SK-N-SH treated with all-trans-retinoic acid at 6 μM for 48 hours (cell line): ENCODE measurements at regions not wholly inside any gene's neighbourhood (a gene's known extent, or its start where the extent isn't known, plus 50 kb on each side); places are given as distances from the start of the nearest gene placed in this dataset.

Experiments
- ATAC-seq: fragments of 200-7000 bp; cut with Tn5 transposase; 3 replicates; pipeline ENCODE4 v1.9.1; 2020; ENCODE audit warnings: mild to moderate bottlenecking, moderate library complexity
- ARNTL ChIP-seq: fragments of 450-650 bp; formaldehyde crosslinking; IDR thresholded peaks from 2 replicates; pipeline ENCODE4 v1.5.0; 2020; ENCODE audit warnings: low read depth, mild to moderate bottlenecking, moderate library complexity, borderline replicate concordance
- BACH2 ChIP-seq: fragments of 250-450 bp; sonication (Bioruptor Pico); IDR thresholded peaks from 2 replicates; pipeline ENCODE4 v1.9.0; 2021; ENCODE audit warnings: mild to moderate bottlenecking, borderline replicate concordance
- CSDC2 ChIP-seq: fragments of 250-450 bp; sonication (Bioruptor Pico); IDR thresholded peaks from 2 replicates; pipeline ENCODE4 v1.5.0; 2020; ENCODE audit warnings: mild to moderate bottlenecking, moderate library complexity
- ESRRG ChIP-seq: fragments of 250-450 bp; sonication (Bioruptor Pico); IDR thresholded peaks from 2 replicates; pipeline ENCODE4 v1.6.1; 2021; ENCODE audit warnings: mild to moderate bottlenecking
- GLIS3 ChIP-seq: fragments of 250-450 bp; sonication (Bioruptor Pico); IDR thresholded peaks from 2 replicates; pipeline ENCODE4 v1.5.0; 2020; ENCODE audit warnings: mild to moderate bottlenecking, moderate library complexity
- ISL1 ChIP-seq: fragments of 250-450 bp; sonication (Bioruptor Pico); IDR thresholded peaks from 2 replicates; pipeline ENCODE4 v2.1.2; 2022; ENCODE audit warnings: mild to moderate bottlenecking, moderate library complexity
- OSR1 ChIP-seq: fragments of 250-450 bp; sonication (Bioruptor Pico); IDR thresholded peaks from 2 replicates; pipeline ENCODE4 v1.8.0; 2022; ENCODE audit warnings: moderate library complexity, mild to moderate bottlenecking, inconsistent platforms
- POU6F1 ChIP-seq: fragments of 250-450 bp; sonication (Bioruptor Pico); IDR thresholded peaks from 2 replicates; pipeline ENCODE4 v1.8.0; 2021; ENCODE audit warnings: low read depth, mild to moderate bottlenecking, moderate library complexity, borderline replicate concordance
- PPARA ChIP-seq: fragments of 250-450 bp; sonication (Bioruptor Pico); IDR thresholded peaks from 2 replicates; pipeline ENCODE4 v1.5.0; 2020; ENCODE audit warnings: mild to moderate bottlenecking, borderline replicate concordance
- SNAI2 ChIP-seq: fragments of 250-450 bp; sonication (Bioruptor Pico); IDR thresholded peaks from 2 replicates; pipeline ENCODE4 v1.5.0; 2020; ENCODE audit warnings: mild to moderate bottlenecking, moderate library complexity
- TOX ChIP-seq: fragments of 250-450 bp; sonication (Bioruptor Pico); IDR thresholded peaks from 2 replicates; pipeline ENCODE4 v1.8.0; 2021; ENCODE audit warnings: mild to moderate bottlenecking, moderate library complexity, borderline replicate concordance
- TSHZ2 ChIP-seq: fragments of 250-450 bp; sonication (Bioruptor Pico); IDR thresholded peaks from 2 replicates; pipeline ENCODE4 v1.5.0; 2020; ENCODE audit warnings: mild to moderate bottlenecking, moderate library complexity
- ZC3H10 ChIP-seq: fragments of 250-450 bp; sonication (Bioruptor Pico); IDR thresholded peaks from 2 replicates; pipeline ENCODE4 v1.5.1; 2021; ENCODE audit warnings: mild to moderate bottlenecking, moderate library complexity
- ZFP30 ChIP-seq: fragments of 450-650 bp; formaldehyde crosslinking; IDR thresholded peaks from 2 replicates; pipeline ENCODE4 v1.5.0; 2022; ENCODE audit warnings: mild to moderate bottlenecking, moderate library complexity
- ZNF70 ChIP-seq: fragments of 450-650 bp; formaldehyde crosslinking; IDR thresholded peaks from 2 replicates; pipeline ENCODE4 v1.5.0; 2020; ENCODE audit warnings: mild to moderate bottlenecking, moderate library complexity
- ZNF8 ChIP-seq: fragments of 450-650 bp; formaldehyde crosslinking; IDR thresholded peaks from 2 replicates; pipeline ENCODE4 v1.5.0; 2020; ENCODE audit warnings: mild to moderate bottlenecking, moderate library complexity
- TF ChIP-seq, protein P1 (sequence below): fragments of 250-450 bp; sonication (Bioruptor Pico); IDR thresholded peaks from 2 replicates; pipeline ENCODE4 v1.5.1; 2020; ENCODE audit warnings: low read depth, mild to moderate bottlenecking, moderate library complexity
- TF ChIP-seq, protein P2 (sequence below): fragments of 250-450 bp; sonication (Bioruptor Pico); IDR thresholded peaks from 2 replicates; pipeline ENCODE4 v1.5.1; 2021; ENCODE audit warnings: mild to moderate bottlenecking, moderate library complexity

DNA sequence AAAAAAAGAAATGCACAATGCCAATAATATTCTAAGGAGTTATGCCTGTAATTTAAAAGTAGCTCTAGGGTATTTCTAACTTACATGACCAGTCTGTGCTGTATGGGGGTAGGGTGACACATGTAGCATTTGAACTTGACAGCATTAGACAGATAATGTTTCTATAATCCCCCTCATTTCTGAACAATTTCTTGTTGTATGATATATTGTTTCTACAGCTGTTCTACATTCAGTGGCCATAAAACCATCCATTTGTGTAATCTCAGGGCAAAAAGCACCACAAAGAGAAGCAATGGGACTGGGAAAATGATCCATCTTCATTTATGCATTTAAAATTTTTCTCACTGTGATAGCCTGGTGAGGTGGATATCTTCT, 767.8 kb downstream of the TFAP2A start:
- ATAC-seq: no peak
- TF ChIP-seq GLIS3: no peak
- TF ChIP-seq, protein P1, sequence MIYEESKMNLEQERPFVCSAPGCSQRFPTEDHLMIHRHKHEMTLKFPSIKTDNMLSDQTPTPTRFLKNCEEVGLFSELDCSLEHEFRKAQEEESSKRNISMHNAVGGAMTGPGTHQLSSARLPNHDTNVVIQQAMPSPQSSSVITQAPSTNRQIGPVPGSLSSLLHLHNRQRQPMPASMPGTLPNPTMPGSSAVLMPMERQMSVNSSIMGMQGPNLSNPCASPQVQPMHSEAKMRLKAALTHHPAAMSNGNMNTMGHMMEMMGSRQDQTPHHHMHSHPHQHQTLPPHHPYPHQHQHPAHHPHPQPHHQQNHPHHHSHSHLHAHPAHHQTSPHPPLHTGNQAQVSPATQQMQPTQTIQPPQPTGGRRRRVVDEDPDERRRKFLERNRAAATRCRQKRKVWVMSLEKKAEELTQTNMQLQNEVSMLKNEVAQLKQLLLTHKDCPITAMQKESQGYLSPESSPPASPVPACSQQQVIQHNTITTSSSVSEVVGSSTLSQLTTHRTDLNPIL (CRISPR knock-in tag): no peak
- TF ChIP-seq ESRRG (CRISPR knock-in tag): no peak
- no peak for TF ChIP-seq SNAI2 (CRISPR knock-in tag)
- TF ChIP-seq ZNF8 (CRISPR knock-in tag): no peak
- TF ChIP-seq ZFP30 (CRISPR knock-in tag): no peak
- TF ChIP-seq OSR1 (CRISPR knock-in tag): no peak
- TF ChIP-seq TSHZ2: no peak
- TF ChIP-seq, protein P2, sequence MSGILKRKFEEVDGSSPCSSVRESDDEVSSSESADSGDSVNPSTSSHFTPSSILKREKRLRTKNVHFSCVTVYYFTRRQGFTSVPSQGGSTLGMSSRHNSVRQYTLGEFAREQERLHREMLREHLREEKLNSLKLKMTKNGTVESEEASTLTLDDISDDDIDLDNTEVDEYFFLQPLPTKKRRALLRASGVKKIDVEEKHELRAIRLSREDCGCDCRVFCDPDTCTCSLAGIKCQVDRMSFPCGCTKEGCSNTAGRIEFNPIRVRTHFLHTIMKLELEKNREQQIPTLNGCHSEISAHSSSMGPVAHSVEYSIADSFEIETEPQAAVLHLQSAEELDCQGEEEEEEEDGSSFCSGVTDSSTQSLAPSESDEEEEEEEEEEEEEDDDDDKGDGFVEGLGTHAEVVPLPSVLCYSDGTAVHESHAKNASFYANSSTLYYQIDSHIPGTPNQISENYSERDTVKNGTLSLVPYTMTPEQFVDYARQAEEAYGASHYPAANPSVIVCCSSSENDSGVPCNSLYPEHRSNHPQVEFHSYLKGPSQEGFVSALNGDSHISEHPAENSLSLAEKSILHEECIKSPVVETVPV (CRISPR knock-in tag): no peak
- no peak for TF ChIP-seq ZNF70 (CRISPR knock-in tag)
- TF ChIP-seq BACH2: no peak

- TF ChIP-seq ZNF70 (CRISPR knock-in tag) (no peak), OSR1 (CRISPR knock-in tag) (no peak), ARNTL (no peak), PPARA (CRISPR knock-in tag) (no peak), ISL1 (no peak), ZC3H10 (CRISPR knock-in tag) (no peak), CSDC2 (CRISPR knock-in tag) (no peak)
- no peak for ATAC-seq
Measured at GRCh38 chr6:9646342-9647070, 768.4 kb downstream of the TFAP2A start.

DNA sequence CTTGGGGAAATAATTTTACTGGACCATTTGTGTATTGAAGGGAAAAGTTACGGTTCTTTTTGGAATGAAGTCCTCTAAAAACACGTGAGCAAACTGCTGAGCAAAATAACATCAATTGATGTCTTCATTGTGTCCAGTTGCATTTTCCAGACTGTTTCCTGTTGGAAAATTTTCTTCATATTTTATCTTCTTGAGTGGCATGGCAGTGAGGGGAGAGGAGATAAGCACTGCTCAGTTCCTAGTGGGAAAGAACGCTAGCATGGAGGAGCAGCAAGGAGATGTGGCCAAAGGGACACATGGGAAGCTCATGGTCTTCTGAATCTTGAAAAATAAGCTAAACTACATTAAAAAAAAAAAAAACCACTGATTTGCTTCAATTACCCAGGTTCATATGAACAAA, 776.0 kb downstream of the TFAP2A start:
- no peak for ATAC-seq
- TF ChIP-seq TOX: no peak
- no peak for TF ChIP-seq GLIS3
- TF ChIP-seq ISL1: no peak
- TF ChIP-seq TSHZ2: no peak
- TF ChIP-seq BACH2: no peak

- ATAC-seq: no peak
- TF ChIP-seq POU6F1 (CRISPR knock-in tag): no peak
Measured at GRCh38 chr6:9634776-9635175, 780.1 kb downstream of the TFAP2A start.
